DOHH2 (cell line): ENCODE measurements at regions not wholly inside any gene's neighbourhood (a gene's known extent, or its start where the extent isn't known, plus 50 kb on each side); places are given as distances from the start of the nearest gene placed in this dataset.

Source experiments
- H3F3A ChIP-seq: fragments of 200-600 bp; sonication (generic), shearing (Covaris generic); 2 replicates; pipeline ENCODE4 v1.6.0; 2016; ENCODE audit warnings: antibody characterized with exemption, mild to moderate bottlenecking; ENCODE audit not compliant: control insufficient read depth, insufficient read depth
- H3K27ac ChIP-seq: fragments of 200-600 bp; sonication (generic); 2 replicates; pipeline ENCODE4 v1.5.1; 2014; ENCODE audit warnings: low read depth, mild to moderate bottlenecking, low read length, moderate library complexity
- H3K27me3 ChIP-seq: fragments of 200-600 bp; sonication (generic); 2 replicates; pipeline ENCODE4 v1.6.1; 2014; ENCODE audit warnings: mild to moderate bottlenecking, low read length, mixed read lengths; ENCODE audit not compliant: control insufficient read depth
- H3K36me3 ChIP-seq: fragments of 200-600 bp; sonication (generic); 2 replicates; pipeline ENCODE4 v1.6.1; 2014; ENCODE audit warnings: mild to moderate bottlenecking, low read length, moderate library complexity, mixed read lengths; ENCODE audit not compliant: control insufficient read depth
- H3K4me1 ChIP-seq: fragments of 200-600 bp; sonication (generic); 2 replicates; pipeline ENCODE4 v1.6.1; 2014; ENCODE audit warnings: mild to moderate bottlenecking, low read length, mixed read lengths; ENCODE audit not compliant: control insufficient read depth
- H3K4me2 ChIP-seq: fragments of 200-600 bp; sonication (generic); 2 replicates; pipeline ENCODE4 v1.6.0; 2014; ENCODE audit warnings: mild to moderate bottlenecking, low read length, moderate library complexity
- H3K4me3 ChIP-seq: fragments of 200-600 bp; sonication (generic); 2 replicates; pipeline ENCODE4 v1.5.1; 2014; ENCODE audit warnings: mild to moderate bottlenecking, low read length, mixed read lengths
- H3K79me2 ChIP-seq: fragments of 200-600 bp; sonication (generic); 2 replicates; pipeline ENCODE4 v1.6.1; 2014; ENCODE audit warnings: mild to moderate bottlenecking, low read length, mixed read lengths; ENCODE audit not compliant: control insufficient read depth
- H3K9me2 ChIP-seq: fragments of 200-600 bp; sonication (generic); replicated peaks from 2 replicates; pipeline ENCODE4 v1.6.1; 2014; ENCODE audit warnings: mild to moderate bottlenecking, low read length, mixed read lengths; ENCODE audit not compliant: control insufficient read depth
- H3K9me3 ChIP-seq: fragments of 200-600 bp; sonication (generic); 2 replicates; pipeline ENCODE4 v1.6.1; 2014; ENCODE audit warnings: antibody characterized with exemption, low read length, mixed read lengths; ENCODE audit not compliant: control insufficient read depth, insufficient read depth
- H4K20me1 ChIP-seq: fragments of 200-600 bp; sonication (generic); 2 replicates; pipeline ENCODE4 v1.6.0; 2014; ENCODE audit warnings: low read depth, mild to moderate bottlenecking, antibody characterized with exemption, low read length, moderate library complexity; ENCODE audit not compliant: control insufficient read depth, insufficient read depth
- EZH2phosphoT487 ChIP-seq: fragments of 200-600 bp; sonication (generic); IDR thresholded peaks from 2 replicates; pipeline ENCODE4 v1.6.1; 2017; ENCODE audit warnings: borderline replicate concordance, mild to moderate bottlenecking, antibody characterized with exemption, low read length, moderate library complexity, mixed read lengths
- TF ChIP-seq, protein P1 (sequence below): fragments of 200-600 bp; sonication (generic); IDR thresholded peaks from one replicate; pipeline ENCODE4 v1.5.1; 2014; ENCODE audit warnings: antibody characterized with exemption, mild to moderate bottlenecking, low read depth, low read length; ENCODE audit not compliant: poor library complexity, severe bottlenecking

DNA sequence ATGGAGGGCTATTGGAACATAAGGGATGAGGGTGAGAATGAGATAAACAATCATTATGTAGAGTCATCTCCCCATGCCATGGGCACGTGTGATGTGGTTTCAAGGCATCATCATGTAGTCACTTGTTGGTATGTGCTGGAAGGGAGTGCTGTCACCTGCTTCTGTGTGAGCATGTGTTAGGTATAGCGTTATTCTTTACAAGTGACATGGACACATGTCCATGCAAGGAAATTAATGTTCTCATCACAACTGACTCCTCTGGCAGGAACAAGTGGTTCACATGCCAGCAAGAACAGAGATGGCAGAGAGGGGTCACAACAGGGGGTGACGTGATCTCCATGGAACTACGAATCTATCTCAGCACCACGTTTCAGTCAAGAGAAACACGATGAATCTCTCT is 815.8 kb downstream of the BCL11B start:
- H3K27ac ChIP-seq = no peak overlapping the region
- no peaks in the 10 kb centered on the region for H3K9me2 ChIP-seq
- H3K4me1 ChIP-seq = no peaks in the 10 kb centered on the region
- no peaks in the 10 kb centered on the region for H4K20me1 ChIP-seq
- H3K4me2 ChIP-seq = no peak overlapping the region
- no peak overlapping the region for H3K4me3 ChIP-seq
- H3K27me3 ChIP-seq = no peaks in the 10 kb centered on the region
- no peaks in the 10 kb centered on the region for H3K9me3 ChIP-seq
- no peaks in the 10 kb centered on the region for H3F3A ChIP-seq
- no peaks in the 10 kb centered on the region for H3K79me2 ChIP-seq
- TF ChIP-seq EZH2phosphoT487 = no peak
- TF ChIP-seq, protein P1, sequence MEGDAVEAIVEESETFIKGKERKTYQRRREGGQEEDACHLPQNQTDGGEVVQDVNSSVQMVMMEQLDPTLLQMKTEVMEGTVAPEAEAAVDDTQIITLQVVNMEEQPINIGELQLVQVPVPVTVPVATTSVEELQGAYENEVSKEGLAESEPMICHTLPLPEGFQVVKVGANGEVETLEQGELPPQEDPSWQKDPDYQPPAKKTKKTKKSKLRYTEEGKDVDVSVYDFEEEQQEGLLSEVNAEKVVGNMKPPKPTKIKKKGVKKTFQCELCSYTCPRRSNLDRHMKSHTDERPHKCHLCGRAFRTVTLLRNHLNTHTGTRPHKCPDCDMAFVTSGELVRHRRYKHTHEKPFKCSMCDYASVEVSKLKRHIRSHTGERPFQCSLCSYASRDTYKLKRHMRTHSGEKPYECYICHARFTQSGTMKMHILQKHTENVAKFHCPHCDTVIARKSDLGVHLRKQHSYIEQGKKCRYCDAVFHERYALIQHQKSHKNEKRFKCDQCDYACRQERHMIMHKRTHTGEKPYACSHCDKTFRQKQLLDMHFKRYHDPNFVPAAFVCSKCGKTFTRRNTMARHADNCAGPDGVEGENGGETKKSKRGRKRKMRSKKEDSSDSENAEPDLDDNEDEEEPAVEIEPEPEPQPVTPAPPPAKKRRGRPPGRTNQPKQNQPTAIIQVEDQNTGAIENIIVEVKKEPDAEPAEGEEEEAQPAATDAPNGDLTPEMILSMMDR = no peak
- no peaks in the 10 kb centered on the region for H3K36me3 ChIP-seq

DNA sequence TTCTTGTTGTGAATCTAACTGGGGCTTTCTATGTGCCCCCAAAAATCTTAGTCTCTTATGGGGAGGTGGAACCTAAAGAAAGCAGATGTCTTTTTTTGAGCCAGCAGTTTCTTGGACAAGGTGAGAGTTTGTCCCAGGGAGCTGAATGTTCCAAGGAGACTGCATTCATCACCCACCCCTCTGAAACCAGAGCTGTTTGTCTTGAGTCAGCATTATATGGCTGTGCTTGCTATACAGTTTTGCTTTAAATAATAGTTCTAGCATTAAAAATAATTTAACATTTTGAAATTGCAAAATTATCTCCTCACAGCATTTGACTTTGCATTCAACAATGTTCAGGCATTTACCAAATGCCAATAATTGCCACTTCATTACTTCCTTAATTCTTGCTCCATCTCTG is 813.3 kb downstream of the BCL11B start:
- H3K9me2 ChIP-seq = no peaks in the 10 kb centered on the region
- no peaks in the 10 kb centered on the region for H4K20me1 ChIP-seq

DNA sequence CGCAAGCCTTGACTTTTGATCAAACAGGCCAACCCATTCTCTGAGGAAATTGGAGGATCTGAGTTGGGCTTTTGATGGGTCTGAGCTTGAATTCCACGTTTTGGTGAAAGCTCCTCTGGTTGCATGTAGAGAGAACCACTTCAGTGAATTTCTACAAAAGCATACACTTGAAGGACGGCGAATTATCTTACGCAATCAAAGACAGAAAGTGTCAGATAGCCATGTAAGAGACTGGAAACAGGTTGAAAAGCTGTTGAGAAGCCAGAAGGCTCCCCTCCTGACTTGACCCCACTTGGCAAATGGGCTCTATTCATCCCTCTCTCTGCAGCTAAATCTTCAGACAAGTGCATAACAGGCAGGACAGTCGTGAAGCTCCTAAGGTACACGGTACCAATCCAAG is 809.1 kb downstream of the BCL11B start:
- no peaks in the 10 kb centered on the region; the same call in 1 of the 2 replicates for H3K9me3 ChIP-seq

More for the DNA sequence above, 813.3 kb downstream of the BCL11B start:
- Histone ChIP-seq H3K27ac (no peak overlapping the region), H3K9me3 (no peaks in the 10 kb centered on the region; the same call in 1 of the 2 replicates), H3F3A (no peaks in the 10 kb centered on the region), H3K4me2 (no peak overlapping the region), H3K79me2 (no peaks in the 10 kb centered on the region), H3K27me3 (no peaks in the 10 kb centered on the region), H3K4me1 (no peaks in the 10 kb centered on the region), H3K4me3 (no peak overlapping the region), H3K36me3 (no peaks in the 10 kb centered on the region)
- TF ChIP-seq, protein P1 = no peak
- no peak for TF ChIP-seq EZH2phosphoT487

More for the DNA sequence above, 809.1 kb downstream of the BCL11B start:
- H3K36me3 ChIP-seq = no peaks in the 10 kb centered on the region
- H3F3A ChIP-seq = no peaks in the 10 kb centered on the region
- no peak overlapping the region for H3K4me3 ChIP-seq
- H3K79me2 ChIP-seq = no peaks in the 10 kb centered on the region
- TF ChIP-seq, protein P1 = no peak
- no peak for TF ChIP-seq EZH2phosphoT487
- H3K27ac ChIP-seq = no peak overlapping the region
- no peaks in the 10 kb centered on the region for H4K20me1 ChIP-seq
- H3K27me3 ChIP-seq = no peaks in the 10 kb centered on the region
- H3K4me2 ChIP-seq = no peak overlapping the region
- H3K9me2 ChIP-seq = no peaks in the 10 kb centered on the region
- no peaks in the 10 kb centered on the region for H3K4me1 ChIP-seq
